Keratinocyte (primary cell): ENCODE measurements at regions not wholly inside any gene's neighbourhood (a gene's known extent, or its start where the extent isn't known, plus 50 kb on each side); places are given as distances from the start of the nearest gene placed in this dataset.

Experiments used
- CTCF ChIP-seq, 3 experiments: IDR thresholded peaks in 1 of 3; conservative IDR thresholded peaks in 1 of 3; optimal IDR thresholded peaks in 1 of 3; 2 replicates in 2 of 3; 3 replicates in 1 of 3; pipeline versions ENCODE3 to v1.5.1; 2011; ENCODE audit warnings: low read length in 3 of 3, mild to moderate bottlenecking in 3 of 3, moderate library complexity in 2 of 3, control low read depth in 1 of 3, inconsistent platforms in 1 of 3; ENCODE audit not compliant: insufficient read depth in 2 of 3; ENCODE audit errors: extremely low read depth in 1 of 3
- EZH2 ChIP-seq: IDR thresholded peaks from one replicate; pipeline ENCODE4 v1.6.1; 2012; ENCODE audit warnings: inconsistent platforms, mild to moderate bottlenecking, low read length, moderate library complexity

- TF ChIP-seq CTCF (optimal IDR thresholded peaks at IDR 0.05 in 1 of 3, IDR thresholded peaks at IDR 0.05 in 1 of 3, conservative IDR thresholded peaks at IDR 0.05 in 1 of 3; ENCODE audit: extremely low read depth in 1 of 3, insufficient read depth in 2 of 3, low read length in 3 of 3) (no peak), EZH2 (no peak)
Observed at GRCh38 chr6:121657972-121658371, 222.5 kb downstream of the GJA1 start.
